CD14-positive monocyte (primary cell): ENCODE measurements at regions not wholly inside any gene's neighbourhood (a gene's known extent, or its start where the extent isn't known, plus 50 kb on each side); places are given as distances from the start of the nearest gene placed in this dataset.

ENCODE experiments used
- DNase-seq, 3 donors: peaks; one replicate each; pipeline ENCODE4 v3.0.0-alpha.2; 2011 to 2022
- H2AFZ ChIP-seq: 2 replicates; pipeline ENCODE4 v1.6.0; 2012; ENCODE audit warnings: mild to moderate bottlenecking, low read depth, low read length, inconsistent platforms; ENCODE audit not compliant: insufficient read depth, poor library complexity, severe bottlenecking
- H3K27ac ChIP-seq, 2 donors: 1 replicate in 1 of 2; 2 replicates in 1 of 2; pipeline ENCODE4 v1.5.1; 2012 to 2013; ENCODE audit warnings: low read length in 2 of 2, control low read depth in 1 of 2, inconsistent platforms in 1 of 2, low read depth in 1 of 2, mild to moderate bottlenecking in 1 of 2
- H3K27me3 ChIP-seq, 2 donors: one replicate each; pipeline versions ENCODE4 v1.6.0 to v1.6.1; 2011 to 2013; ENCODE audit warnings: low read length in 2 of 2; ENCODE audit not compliant: control insufficient read depth in 2 of 2, insufficient read depth in 2 of 2
- H3K36me3 ChIP-seq, 2 donors: replicated peaks in 1 of 2; 1 replicate in 1 of 2; 2 replicates in 1 of 2; pipeline versions ENCODE4 v1.5.1 to v1.6.1; 2012 to 2013; ENCODE audit warnings: low read length in 2 of 2, control low read depth in 1 of 2, inconsistent platforms in 1 of 2, mild to moderate bottlenecking in 1 of 2; ENCODE audit not compliant: insufficient read depth in 2 of 2, control insufficient read depth in 1 of 2
- H3K4me1 ChIP-seq, 2 donors: 1 replicate in 1 of 2; 2 replicates in 1 of 2; pipeline versions ENCODE4 v1.5.1 to v1.6.1; 2012 to 2013; ENCODE audit warnings: low read length in 2 of 2, control low read depth in 1 of 2, inconsistent platforms in 1 of 2, mild to moderate bottlenecking in 1 of 2, moderate library complexity in 1 of 2; ENCODE audit not compliant: insufficient read depth in 2 of 2, control insufficient read depth in 1 of 2
- H3K4me2 ChIP-seq: replicated peaks from 2 replicates; pipeline ENCODE3; 2012; ENCODE audit warnings: low read length, moderate library complexity, mild to moderate bottlenecking; ENCODE audit not compliant: poor library complexity, severe bottlenecking; ENCODE audit errors: extremely low read depth
- H3K4me3 ChIP-seq, 3 experiments: fragments of 200-600 bp in 1 of 3; sonication (generic) in 1 of 3; replicated peaks in 1 of 3; 1 replicate in 2 of 3; 2 replicates in 1 of 3; pipeline ENCODE4 v1.5.1; 2011 to 2013; ENCODE audit warnings: low read length in 3 of 3, mild to moderate bottlenecking in 3 of 3, control low read depth in 2 of 3, low read depth in 2 of 3, inconsistent platforms in 1 of 3, moderate library complexity in 1 of 3
- H3K79me2 ChIP-seq: 2 replicates; pipeline ENCODE4 v1.6.0; 2012; ENCODE audit warnings: mild to moderate bottlenecking, control low read depth, inconsistent platforms, low read length, moderate library complexity; ENCODE audit not compliant: insufficient read depth
- H3K9ac ChIP-seq: 2 replicates; pipeline ENCODE4 v1.6.0; 2017; ENCODE audit warnings: low read length, mild to moderate bottlenecking; ENCODE audit not compliant: insufficient read depth, poor library complexity, severe bottlenecking
- H3K9me3 ChIP-seq, 2 donors: replicated peaks in 1 of 2; 1 replicate in 1 of 2; 2 replicates in 1 of 2; pipeline versions ENCODE4 v1.5.1 to v1.6.1; 2012 to 2013; ENCODE audit warnings: low read length in 2 of 2, control low read depth in 1 of 2; ENCODE audit not compliant: control insufficient read depth in 1 of 2, insufficient read depth in 1 of 2
- H4K20me1 ChIP-seq: 2 replicates; pipeline ENCODE4 v1.6.0; 2012; ENCODE audit warnings: mild to moderate bottlenecking, low read length, control low read depth, moderate library complexity; ENCODE audit not compliant: insufficient read depth
- H3K27ac Mint-ChIP-seq, 7 donors: one replicate each; pipeline ENCODE4 v1.8.0; 2020; ENCODE audit warnings: mild to moderate bottlenecking in 7 of 7, mixed read lengths in 7 of 7, moderate library complexity in 6 of 7, inconsistent platforms in 2 of 7
- H3K27me3 Mint-ChIP-seq, 3 donors: one replicate each; pipeline ENCODE4 v1.8.0; 2021 to 2022; ENCODE audit warnings: low read depth in 3 of 3, mild to moderate bottlenecking in 3 of 3, mixed read lengths in 3 of 3, moderate library complexity in 3 of 3, inconsistent platforms in 1 of 3
- H3K36me3 Mint-ChIP-seq, 2 donors: one replicate each; pipeline ENCODE4 v1.8.0; 2020; ENCODE audit warnings: mixed read lengths in 2 of 2, inconsistent platforms in 1 of 2, mild to moderate bottlenecking in 1 of 2
- H3K4me1 Mint-ChIP-seq: one replicate; pipeline ENCODE4 v1.8.0; 2020; ENCODE audit warnings: mild to moderate bottlenecking, mixed read lengths
- H3K4me3 Mint-ChIP-seq, 2 donors: one replicate each; pipeline ENCODE4 v1.8.0; 2020; ENCODE audit warnings: mild to moderate bottlenecking in 2 of 2, mixed read lengths in 2 of 2, moderate library complexity in 1 of 2
- H3K9me3 Mint-ChIP-seq, 7 donors: one replicate each; pipeline ENCODE4 v1.8.0; 2020 to 2022; ENCODE audit warnings: mixed read lengths in 7 of 7, mild to moderate bottlenecking in 6 of 7, moderate library complexity in 6 of 7, inconsistent platforms in 2 of 7
- CTCF ChIP-seq: fragments of 200-600 bp; IDR thresholded peaks from one replicate; pipeline ENCODE4 v1.8.0; 2022; ENCODE audit warnings: antibody characterized with exemption, mild to moderate bottlenecking
- WGBS: methylation state at CpG from one replicate; pipeline ENCODE4 v1.1.5; 2013; ENCODE audit warnings: missing lambda C conversion rate; ENCODE audit not compliant: insufficient coverage; 5-methylcytosine and 5-hydroxymethylcytosine counted together
- intact Hi-C, 2 donors: fragments of 100-400 bp; cut with micrococcal nuclease; formaldehyde crosslinking; loops; one replicate each; pipeline versions ENCODE4 v1.15.0 to v1.15.1; 2023

- Histone ChIP-seq H3K79me2 (no peaks in the 10 kb centered on the region), H3K4me1 (no peaks in the 10 kb centered on the region), H3K4me2 (no peak overlapping the region), H4K20me1 (no peaks in the 10 kb centered on the region), H3K9ac (no peak overlapping the region), H3K27ac (no peak overlapping the region), H3K4me3 (no peak overlapping the region), H2AFZ (no peak overlapping the region), H3K27me3 (peaks cover 0 to 7% of the 10 kb centered on the region in 2 donors), H3K36me3 (no peaks in the 10 kb centered on the region), H3K9me3 (no peaks in the 10 kb centered on the region)
- intact Hi-C loops: no loop called here
- H3K27ac Mint-ChIP-seq: no peak overlapping the region
- no peak for TF ChIP-seq CTCF
- 100% methylated on average over 3 of the region's 13 CpGs for WGBS
- H3K4me3 Mint-ChIP-seq: no peak overlapping the region
- H3K36me3 Mint-ChIP-seq: no peaks in the 10 kb centered on the region
- H3K9me3 Mint-ChIP-seq: peaks cover 0 to 2% (median 0%) of the 10 kb centered on the region in 7 donors
- H3K4me1 Mint-ChIP-seq: no peaks in the 10 kb centered on the region
- peaks cover 4 to 27% (median 14%) of the 10 kb centered on the region in 3 donors for H3K27me3 Mint-ChIP-seq
- no peak for DNase-seq
Measured at GRCh38 chr9:135032041-135032835, 55.2 kb upstream of the OLFM1 start.

GRCh38 chr9:135032868-135033460, 54.5 kb upstream of the OLFM1 start:
- peaks cover 0 to 2% (median 0%) of the 10 kb centered on the region in 7 donors for H3K9me3 Mint-ChIP-seq
- Histone ChIP-seq H3K4me1 (no peaks in the 10 kb centered on the region), H3K4me3 (no peak overlapping the region), H3K9me3 (no peaks in the 10 kb centered on the region), H3K36me3 (no peaks in the 10 kb centered on the region), H4K20me1 (no peaks in the 10 kb centered on the region), H3K27ac (no peak overlapping the region), H3K9ac (no peak overlapping the region), H3K4me2 (no peak overlapping the region), H3K79me2 (no peaks in the 10 kb centered on the region), H3K27me3 (peaks cover 0 to 7% of the 10 kb centered on the region in 2 donors), H2AFZ (no peak overlapping the region)
- H3K4me3 Mint-ChIP-seq: no peak overlapping the region
- intact Hi-C loops: no loop called here
- DNase-seq: no peak
- TF ChIP-seq CTCF: no peak
- peaks cover 4 to 24% (median 18%) of the 10 kb centered on the region in 3 donors for H3K27me3 Mint-ChIP-seq
- no peak overlapping the region for H3K27ac Mint-ChIP-seq
- H3K4me1 Mint-ChIP-seq: no peaks in the 10 kb centered on the region
- no peaks in the 10 kb centered on the region for H3K36me3 Mint-ChIP-seq
- WGBS: 91% methylated on average over 21 of the region's 22 CpGs
